GM18508 (cell line): ENCODE measurements at regions not wholly inside any gene's neighbourhood (a gene's known extent, or its start where the extent isn't known, plus 50 kb on each side); places are given as distances from the start of the nearest gene placed in this dataset.

Source experiments
- ATAC-seq: cut with Tn5 transposase; IDR thresholded peaks from one replicate; pipeline ENCODE4 v1.9.1; 2021; ENCODE audit warnings: moderate number of reproducible peaks; ENCODE audit not compliant: insufficient read depth, unreplicated experiment

DNA sequence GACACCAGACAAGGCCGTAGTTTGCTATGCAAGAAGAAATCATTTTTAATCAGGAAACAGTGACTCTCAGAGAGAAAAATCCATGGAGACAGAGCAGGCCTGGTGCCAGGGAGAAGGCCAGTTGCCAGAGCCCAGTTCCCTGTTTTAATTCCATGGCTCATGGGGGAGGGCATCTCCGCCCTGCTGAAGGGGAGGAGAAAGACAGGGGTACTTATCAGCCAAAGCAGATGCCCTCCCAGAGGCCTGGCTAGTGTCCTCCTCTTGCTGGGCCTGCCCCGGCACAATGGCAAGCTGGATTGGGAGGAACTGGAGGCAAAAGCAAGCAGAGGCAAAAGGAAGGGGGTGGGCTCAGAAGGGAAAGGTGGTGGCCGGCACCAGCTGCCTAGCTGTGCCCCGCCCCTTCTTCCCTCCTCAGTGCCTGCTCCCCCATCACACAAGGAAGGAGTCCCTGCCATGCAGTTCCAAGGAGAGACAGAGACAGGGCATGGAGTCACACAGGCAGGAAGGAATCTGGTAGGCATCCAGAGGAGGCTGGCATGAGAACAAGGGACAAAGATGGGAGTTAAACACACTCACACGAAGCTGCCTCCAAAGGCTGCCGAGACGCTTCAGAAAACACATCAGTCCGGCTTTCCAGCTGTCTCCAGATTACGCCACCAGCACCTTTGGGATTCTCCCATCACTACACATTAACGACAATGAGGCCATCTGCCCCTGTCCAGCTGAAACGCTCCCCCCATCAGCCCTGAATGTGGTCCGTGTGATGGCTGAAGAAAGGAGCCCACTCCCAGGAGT lies 591.8 kb downstream of the BUD13 start:
- ATAC-seq: no peak

DNA sequence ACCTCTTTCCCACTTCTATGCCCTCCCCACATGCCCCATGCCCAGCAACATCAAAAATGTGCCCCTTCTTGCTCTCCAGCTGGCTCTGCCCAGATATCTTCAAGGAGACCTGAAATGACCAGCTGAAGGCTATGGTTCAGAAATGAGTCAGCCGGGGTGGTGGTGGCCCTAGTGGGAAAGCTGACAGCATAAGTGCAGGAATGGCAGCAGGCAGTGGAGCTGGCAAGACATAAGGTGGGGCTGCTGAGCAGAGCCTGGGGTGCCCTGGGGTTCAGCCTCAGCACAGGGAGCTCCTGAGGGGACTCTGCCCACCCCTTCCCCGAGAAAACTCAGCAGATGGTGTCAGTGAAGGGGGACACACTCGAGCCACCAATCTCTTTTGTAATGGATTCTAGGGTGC lies 593.4 kb downstream of the BUD13 start:
- ATAC-seq: no peak

DNA sequence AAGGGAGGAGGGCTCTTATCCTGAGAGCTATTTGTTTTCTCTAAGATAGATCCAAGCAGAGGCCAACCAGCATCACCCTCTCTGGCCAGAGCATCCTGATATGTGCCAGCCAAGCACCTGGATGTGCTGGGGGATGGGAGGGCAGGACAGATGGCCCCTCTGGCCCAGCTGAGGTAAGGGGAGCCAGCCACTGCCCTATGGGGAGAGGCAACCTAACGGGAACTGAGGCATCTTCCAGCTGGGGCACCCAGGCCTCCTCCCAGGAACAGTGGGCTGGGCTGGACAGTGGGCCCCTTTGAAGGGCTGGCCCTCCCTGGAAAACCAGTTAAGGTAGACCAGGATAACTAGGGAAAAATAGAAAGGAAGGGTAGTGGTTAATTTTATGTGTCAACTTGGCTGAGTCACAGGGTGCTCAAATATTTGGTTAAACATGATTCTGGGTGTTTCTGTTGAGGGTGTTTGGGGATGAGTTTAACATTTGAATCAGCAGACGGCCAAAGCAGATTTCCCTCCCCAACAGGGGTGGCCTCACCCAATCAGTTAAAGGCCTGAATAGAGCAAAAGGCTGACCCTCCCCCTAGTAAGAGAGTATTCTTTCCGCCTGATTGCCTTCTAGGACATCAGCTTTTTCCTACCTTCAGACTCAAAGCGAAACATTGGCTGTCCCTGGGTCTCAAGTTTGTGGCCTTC lies 595.1 kb downstream of the BUD13 start:
- no peak for ATAC-seq

DNA sequence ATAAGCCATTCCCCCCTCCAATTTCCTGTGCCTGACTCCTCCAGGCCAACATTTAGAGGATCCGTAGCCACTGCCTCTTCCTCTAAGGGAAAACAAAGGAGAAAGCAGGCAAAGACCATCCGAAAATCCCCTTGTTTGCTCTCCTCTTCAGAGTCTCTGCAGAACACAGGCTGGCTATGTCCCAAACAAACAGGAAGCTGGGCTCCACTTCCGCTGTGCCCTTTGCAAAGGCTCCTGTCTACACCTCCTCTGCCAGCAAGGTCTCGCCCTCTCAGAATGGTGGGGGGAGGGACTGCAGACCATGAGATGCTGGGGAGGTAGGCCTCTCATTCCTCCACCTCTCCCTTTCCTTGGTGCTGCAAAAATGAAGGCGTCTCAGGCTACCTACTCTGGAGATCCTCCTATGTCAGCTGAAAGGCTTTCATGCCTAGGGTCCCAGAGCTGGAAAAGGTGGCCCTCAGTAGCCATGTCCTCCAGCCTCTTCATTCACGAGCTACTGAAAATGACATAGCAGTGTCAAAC lies 596.2 kb downstream of the BUD13 start:
- no peak for ATAC-seq

DNA sequence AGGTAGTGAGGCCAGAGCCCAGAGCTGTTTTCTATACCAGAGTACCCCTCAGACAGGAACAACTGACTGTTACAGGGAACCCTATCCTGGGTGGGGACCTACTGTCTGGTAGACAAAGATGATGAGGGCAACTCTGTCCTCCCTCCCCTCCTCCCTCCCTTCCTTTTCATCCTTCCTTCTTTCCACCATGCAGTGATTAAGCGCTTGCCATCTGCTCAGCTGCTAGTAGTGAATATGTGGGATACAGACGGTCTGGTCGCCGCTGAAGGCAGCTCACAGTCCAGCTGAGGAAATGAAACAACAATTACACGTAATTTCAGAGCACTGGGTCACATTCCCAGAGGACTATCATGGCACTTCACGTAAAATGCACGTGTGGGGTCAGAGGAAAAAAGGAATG lies 597.1 kb downstream of the BUD13 start:
- ATAC-seq: no peak

GRCh38 chr11:116173941-116174911 lies 598.6 kb downstream of the BUD13 start:
- no peak for ATAC-seq

DNA sequence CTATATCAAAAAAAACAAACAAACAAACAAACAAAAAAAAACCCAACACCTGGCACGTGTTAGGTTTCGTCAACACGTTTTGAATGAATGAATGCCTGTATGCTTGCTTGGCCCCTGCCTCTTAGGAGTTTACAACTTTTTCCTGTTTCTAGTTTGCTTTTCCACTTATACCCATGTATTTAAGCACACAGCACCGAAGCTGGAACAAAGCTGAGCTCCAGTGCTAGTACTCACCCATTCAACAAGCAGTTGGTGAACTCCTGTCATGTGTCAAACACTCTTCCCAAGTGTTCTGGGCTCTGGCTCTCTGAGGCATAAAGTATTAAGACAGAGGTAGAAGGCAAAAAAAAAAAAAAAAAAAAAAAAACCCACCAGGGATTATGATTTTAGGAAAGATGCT lies 599.3 kb downstream of the BUD13 start:
- ATAC-seq: no peak

DNA sequence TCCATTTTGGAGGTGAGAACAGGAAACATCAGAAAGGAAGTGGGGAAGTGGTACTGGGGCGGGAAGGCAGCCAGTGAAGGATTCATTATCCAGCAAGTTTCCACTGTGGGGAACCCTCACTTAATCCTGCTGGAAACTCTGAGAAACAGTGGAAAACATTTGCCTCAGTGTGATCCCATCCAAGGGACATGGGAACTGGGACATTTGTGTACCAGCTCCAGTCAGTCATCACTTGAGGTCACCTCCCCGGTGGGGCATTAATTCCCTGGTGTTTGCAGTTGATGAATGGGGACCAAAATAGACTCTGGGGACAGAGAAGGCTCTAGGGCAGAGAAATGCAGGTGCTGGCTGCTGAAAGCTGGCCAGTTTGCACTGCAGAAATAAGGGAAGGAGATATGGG lies 599.9 kb downstream of the BUD13 start:
- no peak for ATAC-seq

DNA sequence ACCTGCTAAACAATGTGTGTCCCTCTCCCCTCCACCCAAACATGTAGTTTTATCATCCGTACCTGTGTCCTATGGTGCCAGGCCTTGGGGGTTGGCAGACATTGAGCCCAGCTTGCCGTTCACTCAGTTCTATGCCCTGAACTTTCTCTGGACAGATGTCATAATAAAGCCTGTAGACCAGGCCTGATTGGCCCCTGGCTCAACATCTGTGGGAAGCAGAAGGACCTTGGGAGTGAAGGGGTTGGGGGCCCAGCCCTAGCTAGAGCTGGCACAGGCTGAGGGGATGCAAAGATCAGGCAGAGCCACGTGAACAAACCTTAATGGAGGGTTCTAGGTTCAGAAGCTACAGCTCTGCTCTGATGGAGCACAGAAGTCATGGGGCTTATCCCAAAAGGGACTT lies 600.6 kb downstream of the BUD13 start:
- no peak for ATAC-seq

DNA sequence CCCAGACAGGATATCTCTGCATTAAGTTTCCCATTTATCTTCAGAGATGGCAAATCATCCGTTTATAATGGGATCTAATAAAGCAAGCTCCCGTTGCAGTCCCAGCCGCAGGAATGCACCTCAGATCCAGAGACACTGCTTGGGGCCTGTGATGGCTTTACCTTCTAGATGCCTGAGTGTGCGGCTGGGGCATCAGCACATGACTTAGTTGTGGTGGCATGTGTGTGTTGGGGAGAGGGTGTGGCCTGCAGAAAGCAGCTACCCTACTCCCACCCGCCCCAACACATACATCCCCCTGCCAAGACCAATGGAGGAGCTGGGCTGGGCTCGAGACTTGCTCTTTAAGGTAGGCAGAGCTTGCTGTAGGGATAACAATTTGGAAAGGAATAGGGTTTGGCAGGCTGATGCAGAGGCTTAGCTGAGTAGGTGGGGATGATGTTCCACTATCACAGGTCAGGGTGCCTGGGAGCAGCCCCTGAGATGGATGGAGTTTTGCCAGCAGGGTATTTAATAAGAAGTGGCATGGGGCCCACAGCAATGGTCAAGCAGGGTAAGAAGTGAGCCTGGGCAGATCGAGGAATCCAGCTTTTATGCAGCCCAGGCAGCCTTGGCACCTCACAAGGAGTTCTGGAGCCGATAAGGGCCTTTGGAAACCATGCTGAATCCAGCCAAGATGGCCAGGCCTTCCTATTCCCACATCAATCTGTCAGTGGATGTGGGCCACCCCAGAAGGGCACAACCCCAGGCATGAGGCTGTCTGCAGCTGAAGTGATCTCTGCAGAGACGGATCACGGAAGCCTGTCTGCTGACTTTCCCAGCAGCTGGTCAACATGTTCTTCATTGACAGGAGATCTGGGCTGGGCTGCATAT lies 601.3 kb downstream of the BUD13 start:
- no peak for ATAC-seq

GRCh38 chr11:116170526-116171120 lies 602.2 kb downstream of the BUD13 start:
- ATAC-seq: no peak

GRCh38 chr11:116169776-116170175 lies 603.0 kb downstream of the BUD13 start:
- no peak for ATAC-seq

GRCh38 chr11:116168459-116168787 lies 604.4 kb downstream of the BUD13 start:
- ATAC-seq: no peak

DNA sequence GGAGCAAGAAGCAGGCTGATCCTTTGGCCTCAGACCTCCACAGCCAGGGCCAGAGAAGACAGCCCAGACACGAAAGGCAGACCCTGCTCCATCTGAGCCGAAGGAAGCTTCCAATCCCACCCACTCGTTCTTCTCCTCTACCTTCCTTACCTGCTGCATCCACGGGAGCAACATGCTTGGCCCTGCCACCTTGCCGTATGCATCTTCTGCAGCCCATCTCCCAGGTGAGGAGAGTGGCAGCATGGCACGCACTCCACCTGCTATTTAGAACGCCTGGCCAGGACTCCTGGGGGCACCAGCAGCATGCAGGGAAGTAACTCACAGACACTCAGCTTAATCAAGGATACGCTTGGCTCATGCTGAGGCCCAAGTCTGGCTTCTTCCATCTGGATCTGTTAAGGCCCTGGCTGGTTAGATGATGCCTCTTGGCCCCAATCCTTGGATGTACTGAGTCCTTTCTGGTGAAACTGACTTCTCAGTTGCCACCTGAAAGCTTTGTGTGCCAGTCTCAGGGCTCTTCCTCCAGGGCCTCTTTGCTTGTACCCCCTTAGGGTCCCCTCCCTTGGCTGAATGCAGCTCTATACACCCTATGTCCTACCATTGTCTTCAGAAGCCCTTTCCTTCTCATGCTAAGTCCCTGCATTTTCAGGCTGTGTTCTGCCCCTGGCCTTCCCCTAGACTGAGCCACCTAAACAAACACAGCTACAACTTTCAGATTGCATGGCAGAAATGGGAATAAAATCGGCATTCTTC lies 604.9 kb downstream of the BUD13 start:
- no peak for ATAC-seq

GRCh38 chr11:116166573-116167465 lies 606.0 kb downstream of the BUD13 start:
- ATAC-seq: no peak

DNA sequence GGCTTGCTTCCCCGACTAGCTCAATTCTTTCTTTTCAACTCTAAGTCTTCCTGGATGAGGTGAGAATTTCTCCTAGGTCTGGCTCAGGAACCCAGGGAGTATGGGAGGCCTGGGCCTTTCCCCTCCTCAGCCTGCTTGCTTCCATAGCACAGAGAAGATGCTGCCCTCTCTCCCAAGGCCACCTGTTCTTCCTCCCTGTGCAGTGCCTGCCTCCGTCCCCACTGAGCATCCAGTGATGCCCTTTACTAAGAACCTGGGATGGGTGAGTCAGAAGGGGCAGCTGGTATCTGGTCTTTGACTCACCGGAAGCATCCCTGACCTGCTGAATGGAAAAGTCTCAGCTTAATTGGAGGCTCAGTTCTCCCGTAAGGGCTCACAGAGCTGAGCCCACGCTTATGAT lies 607.9 kb downstream of the BUD13 start:
- no peak for ATAC-seq

GRCh38 chr11:116162886-116163230 lies 609.9 kb downstream of the BUD13 start:
- ATAC-seq: no peak
